Cardiac septum (tissue), 1 donor: ENCODE measurements at regions not wholly inside any gene's neighbourhood (a gene's known extent, or its start where the extent isn't known, plus 50 kb on each side); places are given as distances from the start of the nearest gene placed in this dataset.

Source experiments
- DNase-seq: peaks from one replicate; pipeline ENCODE4 v3.0.0-alpha.2; 2020; ENCODE audit warnings: low spot score
- intact Hi-C: fragments of 100-400 bp; cut with DNase I; formaldehyde crosslinking; loops from one replicate; pipeline ENCODE4 v1.14.0; 2022
- donor health status: DM: no; HTN: no; CAD: no.

- intact Hi-C loops = no loop called here
- no peak for DNase-seq
These were observed 141.9 kb downstream of the SLIT2 start for GRCh38 chr4:20393486-20394100.

- intact Hi-C loops = no loop called here
- DNase-seq = no peak
These were observed 142.8 kb downstream of the SLIT2 start for GRCh38 chr4:20394512-20394911.

- no peak for DNase-seq
- intact Hi-C loops = no loop called here
These were observed 143.6 kb downstream of the SLIT2 start for GRCh38 chr4:20395160-20395773.

DNA sequence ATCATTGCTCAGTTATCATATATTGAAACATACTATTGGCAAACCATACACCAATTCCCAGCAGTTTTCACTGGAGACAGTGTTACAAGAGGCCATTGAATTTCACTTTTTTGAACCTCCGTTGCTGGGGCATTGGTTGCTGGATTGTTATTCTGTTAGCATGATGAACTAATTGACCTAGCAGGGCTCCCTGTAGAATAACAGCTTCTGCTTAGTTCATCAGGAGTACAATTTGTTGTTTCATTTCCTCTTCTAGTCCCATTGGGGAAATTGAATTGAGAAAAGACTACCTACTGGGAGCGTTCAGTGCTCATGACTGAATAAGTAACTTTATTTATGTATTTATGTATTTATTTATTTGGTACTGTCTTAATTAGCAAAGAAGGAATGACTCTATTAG lies 151.6 kb downstream of the SLIT2 start:
- intact Hi-C loops = no loop called here
- no peak for DNase-seq

DNA sequence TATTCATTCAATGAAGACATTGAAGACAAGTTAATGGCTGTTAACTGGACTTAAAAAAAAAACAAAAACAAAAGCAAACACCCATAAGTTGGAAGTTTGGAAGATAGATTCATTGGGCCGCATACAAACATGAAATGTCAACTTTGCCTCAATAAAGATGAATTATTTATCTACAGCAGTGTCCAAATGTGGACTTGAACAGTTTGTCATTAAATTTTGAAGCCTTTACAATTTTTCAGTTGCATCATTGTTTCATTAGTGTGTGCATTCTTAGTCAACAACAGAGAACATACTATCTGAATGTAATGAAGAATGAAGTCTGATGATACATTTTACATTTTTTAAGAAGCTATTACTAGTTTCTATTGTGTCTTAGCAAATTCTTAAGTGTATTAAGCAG lies 152.1 kb downstream of the SLIT2 start:
- DNase-seq = no peak
- intact Hi-C loops = no loop called here

DNA sequence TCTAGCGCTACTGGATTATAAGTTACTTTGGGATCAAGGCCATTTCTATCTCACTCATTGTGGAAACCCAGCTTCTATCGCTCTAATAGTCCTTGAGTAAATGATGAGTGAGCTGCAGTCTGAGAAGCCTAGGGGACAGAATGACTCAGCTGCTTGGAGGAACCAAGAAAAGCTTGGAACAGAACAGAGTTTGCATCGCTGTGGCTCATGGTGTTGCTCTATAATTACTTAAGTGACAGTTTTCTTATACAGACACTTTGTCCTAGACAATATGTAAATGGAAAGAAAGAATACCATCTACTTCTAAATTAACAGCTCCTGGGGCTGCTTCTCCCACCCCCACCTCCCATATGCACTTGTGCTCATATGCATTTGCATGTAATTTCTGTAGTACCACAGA lies 156.9 kb downstream of the SLIT2 start:
- DNase-seq = no peak
- intact Hi-C loops = no loop called here

- no peak for DNase-seq
- intact Hi-C loops = no loop called here
These were observed 160.4 kb downstream of the SLIT2 start for GRCh38 chr4:20412072-20412471.

- intact Hi-C loops = no loop called here
These were observed 165.1 kb downstream of the SLIT2 start for GRCh38 chr4:20416800-20417199.

DNA sequence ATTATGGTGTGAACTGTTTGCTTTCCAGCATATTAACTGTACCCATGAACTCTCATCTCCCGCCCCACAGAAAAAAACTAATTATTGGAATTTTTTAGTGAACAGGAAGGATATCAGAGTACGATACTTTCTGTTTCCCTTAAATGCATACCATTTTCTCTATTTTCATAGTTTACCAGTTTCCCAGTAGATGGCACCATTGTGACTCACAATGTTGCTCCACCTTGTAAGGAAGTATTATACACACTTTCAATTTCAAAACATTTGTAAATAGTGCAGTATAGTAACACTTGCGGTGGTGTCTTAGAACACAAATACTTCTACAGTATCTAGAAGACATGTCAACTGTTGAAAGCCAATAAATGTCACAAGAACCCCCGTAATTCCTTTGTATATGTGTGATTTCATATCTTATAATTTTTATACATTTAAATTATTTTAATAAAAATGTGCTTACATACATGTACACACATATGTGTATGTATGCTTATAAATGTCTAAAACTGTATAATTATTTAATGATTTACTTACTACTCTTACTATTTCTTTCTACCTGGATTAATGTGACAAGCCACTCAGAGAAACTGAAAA lies 167.3 kb downstream of the SLIT2 start:
- DNase-seq = no peak
- intact Hi-C loops = no loop called here

More at GRCh38 chr4:20416800-20417199, 165.1 kb downstream of the SLIT2 start:
- DNase-seq = no peak

DNA sequence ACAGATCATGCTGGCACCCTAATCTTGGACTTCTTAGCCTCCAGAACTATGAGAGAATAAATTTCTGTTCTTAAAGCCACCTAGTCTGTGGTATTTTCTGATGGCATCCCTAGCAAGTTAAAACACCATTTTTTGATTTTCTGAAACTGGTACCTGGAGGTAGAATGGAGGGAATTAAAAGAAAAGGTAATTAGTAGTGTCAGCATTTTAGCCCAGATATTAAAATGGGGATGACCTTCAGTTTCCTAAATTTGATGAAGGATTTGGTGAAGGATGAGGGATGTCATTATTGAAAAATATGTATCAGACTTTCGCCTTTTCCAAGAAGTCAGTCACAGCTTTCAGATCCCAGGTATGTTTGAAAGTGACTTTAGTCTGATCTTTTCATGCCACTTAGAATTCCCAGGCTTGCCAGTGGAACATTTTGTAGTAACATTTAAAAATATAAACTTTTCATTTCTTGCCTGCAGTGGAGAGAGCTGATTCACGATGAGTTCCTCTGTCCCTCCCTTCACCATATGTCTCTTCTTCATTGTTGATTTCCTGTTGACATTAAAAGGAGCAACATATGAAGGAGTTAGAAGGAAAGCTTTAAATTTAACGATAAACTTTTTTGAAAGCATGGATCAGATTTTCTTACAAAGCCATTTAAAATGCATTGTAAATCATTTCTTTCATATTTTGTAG lies 169.4 kb downstream of the SLIT2 start:
- intact Hi-C loops = loop anchor here (2.0 to 10.0 kb wide), 2 partner anchors 124 to 266 kb away; no protein-coding TSS in a partner anchor
- DNase-seq = no peak

GRCh38 chr4:20421603-20421985 lies 169.9 kb downstream of the SLIT2 start:
- intact Hi-C loops = loop anchor here (2.0 to 10.0 kb wide), 2 partner anchors 123 to 265 kb away; no protein-coding TSS in a partner anchor
- no peak for DNase-seq

- no peak for DNase-seq
- intact Hi-C loops = loop anchor here (10.0 kb wide), 1 partner anchor 122 kb away; no protein-coding TSS in a partner anchor
These were observed 170.7 kb downstream of the SLIT2 start for GRCh38 chr4:20422398-20422797.

GRCh38 chr4:20423420-20423819 lies 171.7 kb downstream of the SLIT2 start:
- intact Hi-C loops = loop anchor here (10.0 kb wide), 1 partner anchor 121 kb away; no protein-coding TSS in a partner anchor
- DNase-seq = no peak

GRCh38 chr4:20426028-20426427 lies 174.3 kb downstream of the SLIT2 start:
- intact Hi-C loops = loop anchor here (10.0 kb wide), 1 partner anchor 119 kb away; no protein-coding TSS in a partner anchor
- DNase-seq = no peak

DNA sequence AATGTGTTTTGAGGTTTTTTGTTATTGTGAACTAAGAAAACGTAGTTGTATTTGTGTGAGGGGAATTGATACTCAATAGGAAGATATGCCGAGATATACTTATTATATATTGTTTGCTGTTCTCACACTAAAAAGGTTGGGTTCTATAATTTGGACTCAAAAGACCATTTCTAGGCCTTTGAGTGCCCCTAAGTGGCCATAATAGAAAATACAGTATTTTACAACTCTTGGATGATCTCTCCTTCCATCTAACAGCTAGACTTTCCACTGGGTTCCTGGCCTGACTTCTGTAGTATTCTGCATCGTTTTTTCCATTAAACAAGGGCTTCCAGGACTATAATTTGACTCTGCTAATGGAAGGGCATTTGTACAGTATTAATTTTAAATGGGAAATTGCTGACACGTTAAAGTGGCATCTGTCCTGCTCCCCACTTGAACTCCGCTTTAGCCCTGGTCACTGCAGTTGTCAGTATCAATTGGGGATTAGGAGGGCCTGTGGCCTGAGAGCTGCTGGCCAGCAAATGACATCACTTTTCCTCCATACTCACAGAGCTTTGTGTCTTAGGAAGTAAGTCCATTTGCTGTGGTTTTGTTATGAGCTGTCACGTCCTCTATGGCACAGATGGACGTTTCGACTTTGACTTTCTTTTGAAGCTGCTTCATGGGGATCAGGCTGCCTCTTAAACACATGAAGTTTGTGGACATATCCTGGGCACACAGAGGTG lies 176.9 kb downstream of the SLIT2 start:
- intact Hi-C loops = loop anchor here (10.0 kb wide), 1 partner anchor 116 kb away; no protein-coding TSS in a partner anchor
- DNase-seq = no peak

DNA sequence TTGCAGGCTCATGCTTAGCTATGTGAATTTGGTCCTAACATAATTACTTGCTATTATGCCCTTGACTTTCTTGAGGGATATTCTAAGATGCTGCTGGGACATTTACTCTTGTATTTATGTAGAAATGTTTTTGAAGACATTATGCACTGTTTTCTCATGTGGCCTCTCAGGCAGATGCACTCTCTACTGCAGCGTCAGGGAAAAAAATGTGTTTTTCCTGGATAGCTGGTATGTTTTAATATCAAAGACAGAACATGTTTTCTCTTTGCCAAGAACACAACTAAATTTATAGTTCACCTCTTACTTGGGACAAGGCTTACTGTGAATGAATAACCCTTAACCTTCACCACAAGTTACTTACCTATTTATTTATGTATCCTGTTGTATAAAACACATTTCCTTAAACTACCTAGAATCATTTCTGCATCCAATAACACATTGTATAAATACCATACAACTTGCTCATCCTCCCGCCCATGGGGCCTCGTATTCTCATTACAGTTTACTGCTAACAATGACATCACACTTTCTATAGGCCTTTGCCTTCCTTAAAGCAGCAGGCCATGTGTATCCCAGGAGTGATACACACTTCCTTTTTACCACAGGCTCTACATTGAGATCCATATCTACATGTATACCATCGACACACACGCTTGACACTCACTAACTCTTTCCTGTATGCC lies 178.7 kb downstream of the SLIT2 start:
- intact Hi-C loops = no loop called here
- no peak for DNase-seq

GRCh38 chr4:20431543-20431951 lies 179.8 kb downstream of the SLIT2 start:
- intact Hi-C loops = no loop called here
- no peak for DNase-seq

DNA sequence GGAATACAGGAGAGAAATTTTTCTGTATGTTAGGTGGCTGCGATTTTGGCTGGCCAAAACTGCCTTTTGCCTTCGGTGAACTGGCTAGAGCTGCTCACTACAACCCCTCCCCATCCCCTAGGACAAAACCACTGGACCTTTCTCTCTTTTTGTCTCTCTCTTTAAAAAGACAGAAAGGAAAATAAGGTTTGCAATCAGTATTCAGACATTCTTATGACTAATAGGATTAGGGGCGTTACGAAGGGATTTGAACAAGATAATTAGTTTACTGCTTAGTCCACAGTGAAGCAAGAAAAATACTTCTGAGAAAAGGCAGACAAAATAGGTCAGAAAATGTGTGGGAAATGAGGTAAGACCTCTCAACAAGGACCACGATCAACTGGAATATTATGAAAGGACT lies 180.4 kb downstream of the SLIT2 start:
- intact Hi-C loops = no loop called here
- DNase-seq = no peak

GRCh38 chr4:20433097-20433705 lies 181.5 kb downstream of the SLIT2 start:
- intact Hi-C loops = no loop called here
- no peak for DNase-seq
